ENCODE measurements at regions not wholly inside any gene's neighbourhood (a gene's known extent, or its start where the extent isn't known, plus 50 kb on each side); places are given as distances from the start of the nearest gene placed in this dataset.
A peak's percentile ranks its signal among the peaks of the same experiment; 100 is the strongest.

- Histone ChIP-seq H3K27ac (no peak overlapping the region), H3K4me1 (no peaks in the 10 kb centered on the region), H3K9me3 (no peaks in the 10 kb centered on the region), H3K36me3 (no peaks in the 10 kb centered on the region), H3K4me3 (no peak overlapping the region), H3K27me3 (no peaks in the 10 kb centered on the region)
- TF ChIP-seq POLR2A (IDR thresholded peaks at IDR 0.05) (no peak), CTCF (IDR thresholded peaks at IDR 0.05) (no peak)
- DNase-seq, result no peak
- intact Hi-C loops (cut with DNase I; ENCODE audit: low total_unique reads), result no loop called here
These were observed 160.9 kb downstream of the GATB start for GRCh38 chr4:151599863-151600262.

- H3K27ac ChIP-seq, result no peak overlapping the region
- no peak for DNase-seq
- H3K36me3 ChIP-seq, result no peaks in the 10 kb centered on the region
- intact Hi-C loops (cut with DNase I; ENCODE audit: low total_unique reads), result no loop called here
- H3K4me1 ChIP-seq, result no peaks in the 10 kb centered on the region
- H3K27me3 ChIP-seq, result no peaks in the 10 kb centered on the region
- TF ChIP-seq CTCF (IDR thresholded peaks at IDR 0.05), result no peak
- TF ChIP-seq POLR2A (IDR thresholded peaks at IDR 0.05), result no peak
- H3K4me3 ChIP-seq, result no peak overlapping the region
- H3K9me3 ChIP-seq, result no peaks in the 10 kb centered on the region
These were observed 160.4 kb downstream of the GATB start for GRCh38 chr4:151600432-151600831.

- intact Hi-C loops (cut with DNase I; ENCODE audit: low total_unique reads), result no loop called here
- TF ChIP-seq CTCF (IDR thresholded peaks at IDR 0.05) (no peak), POLR2A (IDR thresholded peaks at IDR 0.05) (no peak)
- Histone ChIP-seq H3K9me3 (no peaks in the 10 kb centered on the region), H3K4me1 (no peaks in the 10 kb centered on the region), H3K27ac (no peak overlapping the region), H3K4me3 (no peak overlapping the region), H3K27me3 (no peaks in the 10 kb centered on the region), H3K36me3 (no peaks in the 10 kb centered on the region)
- no peak for DNase-seq
These were observed 157.4 kb downstream of the GATB start for GRCh38 chr4:151603377-151603776.

- Histone ChIP-seq H3K9me3 (no peaks in the 10 kb centered on the region), H3K4me3 (no peak overlapping the region), H3K4me1 (no peaks in the 10 kb centered on the region), H3K27ac (no peak overlapping the region), H3K36me3 (no peaks in the 10 kb centered on the region), H3K27me3 (no peaks in the 10 kb centered on the region)
- DNase-seq, result no peak
- TF ChIP-seq CTCF (IDR thresholded peaks at IDR 0.05), result peak in 3 of 4 experiments; percentile 12 to 23 (median 12)
- no peak for TF ChIP-seq POLR2A (IDR thresholded peaks at IDR 0.05)
- intact Hi-C loops (cut with DNase I; ENCODE audit: low total_unique reads), result no loop called here
These were observed 156.6 kb downstream of the GATB start for GRCh38 chr4:151604238-151604637.

- H3K4me3 ChIP-seq, result no peak overlapping the region
- intact Hi-C loops (cut with DNase I; ENCODE audit: low total_unique reads), result no loop called here
These were observed 155.6 kb downstream of the GATB start for GRCh38 chr4:151605215-151605614.

More at GRCh38 chr4:151605215-151605614, 155.6 kb downstream of the GATB start:
- no peak for DNase-seq
- H3K27me3 ChIP-seq, result no peaks in the 10 kb centered on the region
- no peaks in the 10 kb centered on the region for H3K36me3 ChIP-seq
- no peaks in the 10 kb centered on the region for H3K9me3 ChIP-seq
- H3K27ac ChIP-seq, result no peak overlapping the region
- TF ChIP-seq CTCF (IDR thresholded peaks at IDR 0.05), result no peak
- no peak for TF ChIP-seq POLR2A (IDR thresholded peaks at IDR 0.05)
- no peaks in the 10 kb centered on the region for H3K4me1 ChIP-seq
